ENCODE measurements at regions not wholly inside any gene's neighbourhood (a gene's known extent, or its start where the extent isn't known, plus 50 kb on each side); places are given as distances from the start of the nearest gene placed in this dataset.

- Histone ChIP-seq H3K36me3 (no peaks in the 10 kb centered on the region), H3K4me1 (no peaks in the 10 kb centered on the region), H3K27ac (no peak overlapping the region), H3K9me3 (no peaks in the 10 kb centered on the region), H3K4me3 (no peak overlapping the region), H3K27me3 (no peaks in the 10 kb centered on the region)
- no peak for TF ChIP-seq CTCF (IDR thresholded peaks at IDR 0.05)
- DNase-seq, result no peak
- intact Hi-C loops (cut with DNase I), result no loop called here
- ATAC-seq, result no peak
Observed at GRCh38 chr1:14106679-14107313, 406.8 kb downstream of the PRDM2 start.

DNA sequence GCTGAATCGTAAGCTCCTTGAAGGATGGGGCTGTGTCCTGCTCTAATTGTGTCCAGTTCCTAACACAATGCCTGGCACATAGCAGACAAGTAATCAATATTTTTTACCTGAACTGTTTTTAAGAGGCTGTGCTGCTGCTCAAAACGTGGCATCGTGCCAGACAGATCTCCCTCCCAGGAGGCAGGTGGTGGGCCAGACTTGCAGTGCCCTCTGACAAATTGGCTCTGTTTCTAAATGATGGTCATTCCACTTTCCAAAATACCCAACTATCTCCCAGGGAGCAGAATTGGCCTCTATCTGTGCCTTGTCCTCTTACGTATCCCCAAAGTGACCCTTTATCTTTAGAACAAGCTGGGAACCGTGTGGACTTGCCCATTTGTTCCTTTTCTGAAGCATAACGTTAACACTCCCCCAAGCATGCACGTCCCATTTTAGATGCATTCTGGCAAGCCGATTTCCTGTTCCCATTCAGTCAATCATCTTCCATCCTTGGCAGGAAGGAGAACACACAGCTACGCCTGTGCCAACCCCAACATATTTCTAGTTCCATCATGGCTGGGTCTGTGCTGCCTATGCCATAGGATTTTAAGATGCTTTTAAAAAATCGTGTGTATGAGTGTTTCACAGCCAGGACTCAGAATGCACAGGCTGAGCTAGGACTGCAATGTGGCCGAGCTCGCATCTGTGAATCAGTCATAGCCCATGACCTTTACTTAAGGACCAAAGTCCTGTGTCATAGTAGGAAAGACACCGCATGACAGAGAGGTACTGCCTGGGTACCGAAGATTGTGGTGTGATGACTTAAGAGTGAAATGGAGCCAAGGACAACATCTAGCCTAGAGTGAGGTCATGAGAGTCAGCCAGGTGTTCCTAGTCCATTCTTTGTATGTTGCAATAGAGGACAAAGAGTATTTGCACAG lies 408.6 kb downstream of the PRDM2 start:
- no peak for TF ChIP-seq CTCF (IDR thresholded peaks at IDR 0.05)
- Histone ChIP-seq H3K27ac (no peak overlapping the region), H3K9me3 (no peaks in the 10 kb centered on the region), H3K27me3 (no peaks in the 10 kb centered on the region), H3K4me3 (no peak overlapping the region), H3K36me3 (no peaks in the 10 kb centered on the region), H3K4me1 (no peaks in the 10 kb centered on the region)
- intact Hi-C loops (cut with DNase I), result no loop called here
- ATAC-seq, result no peak
- DNase-seq, result no peak

GRCh38 chr1:14109276-14109635 lies 409.3 kb downstream of the PRDM2 start:
- DNase-seq, result no peak
- Histone ChIP-seq H3K9me3 (no peaks in the 10 kb centered on the region), H3K36me3 (no peaks in the 10 kb centered on the region), H3K27ac (no peak overlapping the region), H3K4me1 (no peaks in the 10 kb centered on the region), H3K4me3 (no peak overlapping the region), H3K27me3 (no peaks in the 10 kb centered on the region)
- TF ChIP-seq CTCF (IDR thresholded peaks at IDR 0.05), result no peak
- intact Hi-C loops (cut with DNase I), result no loop called here
- ATAC-seq, result no peak

GRCh38 chr1:14110040-14110439 lies 410.1 kb downstream of the PRDM2 start:
- Histone ChIP-seq H3K4me3 (no peak overlapping the region), H3K36me3 (no peaks in the 10 kb centered on the region), H3K27ac (no peak overlapping the region), H3K27me3 (no peaks in the 10 kb centered on the region), H3K9me3 (no peaks in the 10 kb centered on the region), H3K4me1 (no peaks in the 10 kb centered on the region)
- intact Hi-C loops (cut with DNase I), result no loop called here
- DNase-seq (no peak), ATAC-seq (no peak)
- no peak for TF ChIP-seq CTCF (IDR thresholded peaks at IDR 0.05)

- Histone ChIP-seq H3K27ac (no peak overlapping the region), H3K36me3 (no peaks in the 10 kb centered on the region), H3K9me3 (no peaks in the 10 kb centered on the region), H3K4me3 (no peak overlapping the region), H3K4me1 (no peaks in the 10 kb centered on the region), H3K27me3 (no peaks in the 10 kb centered on the region)
- TF ChIP-seq CTCF (IDR thresholded peaks at IDR 0.05), result no peak
- ATAC-seq, result no peak
- DNase-seq, result no peak
- intact Hi-C loops (cut with DNase I), result no loop called here
Observed at GRCh38 chr1:14111121-14111520, 411.1 kb downstream of the PRDM2 start.

All from upper lobe of right lung (tissue), 1 donor.